ENCODE measurements at regions not wholly inside any gene's neighbourhood (a gene's known extent, or its start where the extent isn't known, plus 50 kb on each side); places are given as distances from the start of the nearest gene placed in this dataset.

DNA sequence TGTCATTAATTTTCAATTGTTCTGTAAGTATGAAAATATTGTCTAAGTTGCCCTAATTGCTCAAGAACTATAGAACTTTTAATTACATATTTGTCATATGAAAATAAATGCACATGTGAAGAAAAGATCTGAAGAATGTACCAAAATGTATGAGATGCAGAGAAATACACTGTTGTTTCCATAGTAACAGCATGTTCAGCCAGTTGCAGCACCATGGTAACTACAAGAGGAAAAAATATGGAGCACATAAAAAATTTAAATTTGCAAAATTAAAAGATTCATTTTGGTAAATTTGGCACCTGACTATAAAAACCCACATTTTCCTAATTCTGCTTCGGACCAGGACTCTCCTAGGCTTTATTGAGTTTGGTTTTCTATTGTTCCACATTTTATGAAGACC lies 1170.0 kb upstream of the MIR17HG start:
- intact Hi-C loops (cut with DNase I; ENCODE audit: low total_unique reads) (no loop called here), in situ Hi-C loops (cut with MboI; ENCODE audit: low pct_ligation_motif_present in 1 of 4, low pct_unique_long_range_greater_than_20kb in 1 of 4, low sequenced_read_pairs in 3 of 4) (no loop called here)
- TF ChIP-seq POLR2AphosphoS5 (IDR thresholded peaks at IDR 0.05), result no peak
- no peak for TF ChIP-seq POLR2A (IDR thresholded peaks at IDR 0.05)
- TF ChIP-seq EP300 (IDR thresholded peaks at IDR 0.05; ENCODE audit: low read depth), result no peak
- TF ChIP-seq, protein P1, sequence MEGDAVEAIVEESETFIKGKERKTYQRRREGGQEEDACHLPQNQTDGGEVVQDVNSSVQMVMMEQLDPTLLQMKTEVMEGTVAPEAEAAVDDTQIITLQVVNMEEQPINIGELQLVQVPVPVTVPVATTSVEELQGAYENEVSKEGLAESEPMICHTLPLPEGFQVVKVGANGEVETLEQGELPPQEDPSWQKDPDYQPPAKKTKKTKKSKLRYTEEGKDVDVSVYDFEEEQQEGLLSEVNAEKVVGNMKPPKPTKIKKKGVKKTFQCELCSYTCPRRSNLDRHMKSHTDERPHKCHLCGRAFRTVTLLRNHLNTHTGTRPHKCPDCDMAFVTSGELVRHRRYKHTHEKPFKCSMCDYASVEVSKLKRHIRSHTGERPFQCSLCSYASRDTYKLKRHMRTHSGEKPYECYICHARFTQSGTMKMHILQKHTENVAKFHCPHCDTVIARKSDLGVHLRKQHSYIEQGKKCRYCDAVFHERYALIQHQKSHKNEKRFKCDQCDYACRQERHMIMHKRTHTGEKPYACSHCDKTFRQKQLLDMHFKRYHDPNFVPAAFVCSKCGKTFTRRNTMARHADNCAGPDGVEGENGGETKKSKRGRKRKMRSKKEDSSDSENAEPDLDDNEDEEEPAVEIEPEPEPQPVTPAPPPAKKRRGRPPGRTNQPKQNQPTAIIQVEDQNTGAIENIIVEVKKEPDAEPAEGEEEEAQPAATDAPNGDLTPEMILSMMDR (IDR thresholded peaks at IDR 0.05), result no peak
- H3K9me3 ChIP-seq, result no peaks in the 10 kb centered on the region
- WGBS, 2 donors (ENCODE audit: low coverage in 1 of 2), result 67 to 86% methylated on average over 1 of the region's 1 CpG
- DNase-seq, result no peak
- no peak overlapping the region for H3K27ac ChIP-seq
- no peaks in the 10 kb centered on the region for H3K4me1 ChIP-seq
- H3K36me3 ChIP-seq, result no peaks in the 10 kb centered on the region
- H3K27me3 ChIP-seq, result no peaks in the 10 kb centered on the region
- H3K4me3 ChIP-seq, result no peak overlapping the region

DNA sequence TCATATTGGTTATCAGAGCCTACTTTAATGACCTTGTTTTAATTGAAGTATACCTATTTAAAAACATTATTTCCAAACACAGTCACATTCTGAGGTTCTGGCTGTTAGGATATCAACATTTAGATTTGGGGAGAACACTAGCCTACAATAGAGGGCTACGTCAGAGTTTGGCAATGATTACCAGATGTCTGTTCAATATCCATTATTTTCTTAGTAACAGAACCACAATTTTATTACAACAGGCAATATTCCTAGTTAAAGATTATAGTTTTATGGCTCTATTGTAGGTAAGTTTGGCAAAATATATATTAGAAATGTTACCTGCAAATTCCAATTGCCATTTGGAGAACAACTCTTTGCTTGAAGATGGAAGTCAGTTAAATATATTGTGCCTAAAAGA lies 1163.1 kb upstream of the MIR17HG start:
- H3K27me3 ChIP-seq, result no peaks in the 10 kb centered on the region
- no peak overlapping the region for H3K27ac ChIP-seq
- H3K9me3 ChIP-seq, result no peaks in the 10 kb centered on the region
- intact Hi-C loops (cut with DNase I; ENCODE audit: low total_unique reads) (no loop called here), in situ Hi-C loops (cut with MboI; ENCODE audit: low pct_ligation_motif_present in 1 of 4, low pct_unique_long_range_greater_than_20kb in 1 of 4, low sequenced_read_pairs in 3 of 4) (no loop called here)
- H3K36me3 ChIP-seq, result no peaks in the 10 kb centered on the region
- peaks cover 0 to 6% (median 0%) of the 10 kb centered on the region in 4 donors for H3K4me1 ChIP-seq
- WGBS, 2 donors (ENCODE audit: low coverage in 1 of 2), result 29 to 51% methylated on average over 1 of the region's 1 CpG
- no peak for DNase-seq
- H3K4me3 ChIP-seq, result no peak overlapping the region
- no peak for TF ChIP-seq POLR2AphosphoS5 (IDR thresholded peaks at IDR 0.05)
- no peak for TF ChIP-seq EP300 (IDR thresholded peaks at IDR 0.05; ENCODE audit: low read depth)
- TF ChIP-seq, protein P1 (IDR thresholded peaks at IDR 0.05), result no peak
- no peak for TF ChIP-seq POLR2A (IDR thresholded peaks at IDR 0.05)

DNA sequence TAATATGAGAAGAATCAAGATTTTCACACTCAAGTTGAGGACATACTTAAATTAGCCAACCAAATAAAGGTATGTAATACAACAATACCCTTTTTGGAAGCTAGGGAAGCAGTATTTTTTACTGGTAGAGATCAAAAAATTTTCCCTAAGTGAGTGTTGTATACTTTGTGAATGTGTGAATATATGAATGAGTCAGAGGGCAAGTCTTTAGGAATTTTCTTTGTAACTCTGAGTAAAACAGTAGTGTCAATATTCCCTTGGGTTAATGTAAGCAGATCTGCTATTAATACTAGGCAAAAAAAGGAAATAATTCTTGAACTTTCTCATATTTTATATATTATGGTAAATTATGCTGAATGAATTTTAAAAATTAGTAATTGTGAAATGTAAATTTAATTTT lies 1161.8 kb upstream of the MIR17HG start:
- in situ Hi-C loops (cut with MboI; ENCODE audit: low pct_ligation_motif_present in 1 of 4, low pct_unique_long_range_greater_than_20kb in 1 of 4, low sequenced_read_pairs in 3 of 4), result no loop called here
- TF ChIP-seq, protein P1 (IDR thresholded peaks at IDR 0.05), result no peak
- no peak for TF ChIP-seq POLR2A (IDR thresholded peaks at IDR 0.05)
- TF ChIP-seq POLR2AphosphoS5 (IDR thresholded peaks at IDR 0.05), result no peak
- no peak for TF ChIP-seq EP300 (IDR thresholded peaks at IDR 0.05; ENCODE audit: low read depth)
- Histone ChIP-seq H3K27me3 (no peaks in the 10 kb centered on the region), H3K9me3 (no peaks in the 10 kb centered on the region), H3K4me3 (no peak overlapping the region), H3K36me3 (no peaks in the 10 kb centered on the region), H3K4me1 (peaks cover 0 to 6% (median 0%) of the 10 kb centered on the region in 4 donors), H3K27ac (no peak overlapping the region)
- intact Hi-C loops (cut with DNase I; ENCODE audit: low total_unique reads), result no loop called here
- no peak for DNase-seq

DNA sequence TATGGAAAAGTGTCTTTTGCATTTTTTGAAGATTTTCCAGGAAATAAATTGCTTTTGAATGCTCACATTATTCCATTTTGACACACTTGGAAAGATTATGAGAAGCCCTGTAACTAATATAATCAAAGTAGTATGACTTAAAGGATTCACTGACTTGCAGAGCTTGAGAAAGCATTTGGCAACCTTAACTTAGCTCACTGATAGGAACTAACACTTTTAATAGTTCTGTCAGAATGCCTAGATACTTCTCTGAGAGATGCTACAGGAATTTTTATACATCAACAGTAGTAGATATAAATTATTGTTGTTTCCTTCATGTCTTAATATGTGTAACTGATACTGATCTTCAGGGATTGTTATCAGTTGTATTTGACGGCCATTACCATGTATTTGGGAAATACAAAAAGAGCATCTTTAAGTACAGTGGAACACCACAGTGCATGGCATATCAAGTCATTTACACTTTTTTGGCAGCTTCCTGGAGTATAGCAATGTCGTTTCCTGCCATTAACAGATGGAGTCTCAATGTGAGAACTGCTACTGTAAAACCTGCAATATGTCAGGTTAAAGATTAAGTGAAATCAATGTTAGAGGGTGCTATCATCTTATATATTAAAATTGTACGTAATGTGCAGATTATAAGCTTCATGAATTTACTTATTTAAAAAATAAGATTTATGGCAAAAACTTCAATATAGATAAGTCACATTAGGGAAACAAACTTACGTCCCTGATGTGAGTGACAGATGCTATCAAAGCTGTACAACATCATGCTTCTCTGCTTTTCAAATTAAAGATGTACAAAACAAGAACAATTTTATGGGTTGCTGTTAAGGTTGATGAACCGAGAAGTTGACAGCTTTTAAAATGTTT lies 1159.8 kb upstream of the MIR17HG start:
- in situ Hi-C loops (cut with MboI; ENCODE audit: low pct_ligation_motif_present in 1 of 4, low pct_unique_long_range_greater_than_20kb in 1 of 4, low sequenced_read_pairs in 3 of 4) (no loop called here), intact Hi-C loops (cut with DNase I; ENCODE audit: low total_unique reads) (no loop called here)
- no peaks in the 10 kb centered on the region for H3K9me3 ChIP-seq
- DNase-seq, result no peak
- no peak overlapping the region for H3K27ac ChIP-seq
- H3K4me3 ChIP-seq, result no peak overlapping the region
- H3K4me1 ChIP-seq, result peaks cover 0 to 6% (median 0%) of the 10 kb centered on the region in 4 donors
- TF ChIP-seq POLR2AphosphoS5 (IDR thresholded peaks at IDR 0.05) (no peak), POLR2A (IDR thresholded peaks at IDR 0.05) (no peak), EP300 (IDR thresholded peaks at IDR 0.05; ENCODE audit: low read depth) (no peak)
- TF ChIP-seq, protein P1 (IDR thresholded peaks at IDR 0.05), result no peak
- H3K36me3 ChIP-seq, result no peaks in the 10 kb centered on the region
- 48 to 50% methylated on average over 5 of the region's 5 CpGs for WGBS, 2 donors (ENCODE audit: low coverage in 1 of 2)
- H3K27me3 ChIP-seq, result no peaks in the 10 kb centered on the region
